HG03469 (cell line): ENCODE measurements at regions not wholly inside any gene's neighbourhood (a gene's known extent, or its start where the extent isn't known, plus 50 kb on each side); places are given as distances from the start of the nearest gene placed in this dataset.

ENCODE experiments used
- ATAC-seq: cut with Tn5 transposase; IDR thresholded peaks from one replicate; pipeline ENCODE4 v1.9.1; 2021; ENCODE audit warnings: mild to moderate bottlenecking, moderate library complexity, moderate number of reproducible peaks; ENCODE audit not compliant: unreplicated experiment

DNA sequence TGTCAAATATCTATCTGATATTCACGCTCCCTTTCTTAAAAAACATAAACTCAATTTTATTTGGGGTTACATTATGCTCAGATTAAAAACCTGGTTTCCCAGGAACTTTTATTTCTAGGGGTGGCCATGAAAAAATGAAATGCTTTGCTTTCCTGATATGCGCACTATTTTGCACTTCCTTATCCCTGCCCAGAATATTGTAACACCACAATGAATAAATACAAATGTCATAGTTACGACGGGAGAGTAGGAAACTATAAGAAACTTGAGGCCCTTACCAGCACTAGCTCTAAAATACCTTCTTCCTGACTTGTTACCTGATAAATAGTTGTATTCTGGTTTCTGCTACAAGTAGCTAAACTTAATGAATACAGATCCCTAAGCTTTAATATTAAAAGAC lies 475.6 kb upstream of the CWC22 start:
- ATAC-seq = no peak

DNA sequence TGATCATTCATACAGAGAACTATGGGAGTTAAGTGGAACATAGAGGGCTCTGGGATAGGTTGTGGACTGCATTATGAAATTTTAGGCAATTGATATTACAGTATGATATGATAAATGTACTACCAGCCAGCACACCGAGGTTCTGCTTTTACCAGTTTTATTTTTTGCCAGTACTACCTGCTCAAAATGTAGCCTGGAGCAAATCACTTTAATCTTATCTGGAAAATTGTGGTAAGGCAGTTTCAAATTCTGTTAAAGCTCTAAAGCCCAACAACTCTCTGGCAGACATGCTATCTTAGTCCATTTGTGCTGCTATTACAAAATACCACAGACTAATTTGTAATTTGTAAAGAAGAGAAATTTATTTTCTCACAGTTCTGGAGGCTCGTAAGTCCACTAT lies 474.9 kb upstream of the CWC22 start:
- no peak for ATAC-seq

DNA sequence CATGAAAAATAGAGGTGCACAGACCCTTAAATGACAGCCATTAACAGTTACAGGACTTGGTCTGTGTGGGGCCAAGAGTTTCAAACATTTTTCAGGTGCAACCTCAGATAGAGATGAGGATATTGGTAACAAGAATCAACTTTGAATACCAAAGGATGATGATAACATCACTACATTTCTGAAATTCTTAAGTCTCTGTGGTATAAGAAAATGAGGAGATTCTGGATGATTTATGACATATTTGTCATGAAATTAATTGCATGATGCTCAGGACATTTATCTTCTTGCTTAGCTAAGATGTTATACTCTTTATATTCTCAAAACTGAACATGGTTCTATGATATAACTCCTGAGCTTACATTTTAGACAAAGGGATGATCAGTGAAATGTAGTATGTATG lies 471.8 kb upstream of the CWC22 start:
- ATAC-seq = no peak

DNA sequence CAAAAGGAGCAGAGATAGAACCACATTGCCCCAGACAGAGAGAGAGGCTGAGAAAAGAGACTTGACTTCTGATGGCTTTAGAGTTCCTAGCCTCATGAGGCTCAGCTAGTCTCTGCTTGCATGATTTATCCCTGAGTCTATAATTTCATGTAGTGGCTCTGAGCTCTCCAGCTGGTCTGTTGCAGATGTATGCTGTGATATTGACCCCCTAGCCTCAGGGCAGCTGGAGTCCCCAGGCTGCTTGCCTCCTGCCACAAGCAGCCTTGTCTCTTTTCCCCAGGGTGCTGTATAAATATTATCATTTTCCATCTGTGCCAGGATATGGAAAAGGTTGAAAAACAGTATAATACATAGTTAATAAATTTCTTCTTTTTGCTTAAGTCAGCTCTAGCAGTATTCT lies 467.6 kb upstream of the CWC22 start:
- ATAC-seq = no peak

DNA sequence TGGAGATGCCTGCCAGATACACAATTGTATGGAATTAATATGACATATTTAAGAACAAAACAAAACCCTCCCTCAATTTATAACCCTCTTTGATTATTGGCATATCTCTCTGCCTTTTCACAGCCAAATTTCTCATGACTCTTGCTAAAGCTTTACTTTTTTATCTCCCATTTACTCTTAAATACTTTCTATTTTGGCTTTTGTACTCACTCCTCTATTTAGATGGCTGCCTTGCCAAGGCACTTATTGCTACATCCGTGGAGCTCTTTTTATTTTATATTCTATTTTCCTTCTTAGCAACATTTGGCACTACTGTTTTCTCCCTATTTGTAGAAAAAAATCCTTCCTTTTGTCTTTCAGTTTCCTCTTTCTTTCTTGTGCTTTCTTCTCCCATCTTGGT lies 466.4 kb upstream of the CWC22 start:
- ATAC-seq = no peak

DNA sequence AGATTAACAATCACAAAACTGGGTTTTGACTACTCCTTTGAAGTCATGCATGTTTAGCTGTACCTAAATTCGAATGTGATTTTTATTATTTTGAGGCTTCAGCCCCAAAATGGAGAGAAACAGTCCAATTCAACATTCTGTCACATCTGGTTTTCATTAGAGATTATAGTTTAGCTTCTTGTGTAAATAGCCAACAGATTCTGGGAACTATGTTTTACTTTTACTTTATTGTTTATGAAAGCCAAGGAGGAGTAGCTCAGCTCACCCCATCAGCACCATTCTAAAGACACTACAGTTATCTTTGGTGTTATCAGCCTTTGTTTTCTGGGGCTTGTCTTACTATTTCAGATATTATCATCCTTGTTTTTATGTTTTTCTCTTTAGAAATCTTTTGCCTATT lies 465.0 kb upstream of the CWC22 start:
- ATAC-seq = no peak

DNA sequence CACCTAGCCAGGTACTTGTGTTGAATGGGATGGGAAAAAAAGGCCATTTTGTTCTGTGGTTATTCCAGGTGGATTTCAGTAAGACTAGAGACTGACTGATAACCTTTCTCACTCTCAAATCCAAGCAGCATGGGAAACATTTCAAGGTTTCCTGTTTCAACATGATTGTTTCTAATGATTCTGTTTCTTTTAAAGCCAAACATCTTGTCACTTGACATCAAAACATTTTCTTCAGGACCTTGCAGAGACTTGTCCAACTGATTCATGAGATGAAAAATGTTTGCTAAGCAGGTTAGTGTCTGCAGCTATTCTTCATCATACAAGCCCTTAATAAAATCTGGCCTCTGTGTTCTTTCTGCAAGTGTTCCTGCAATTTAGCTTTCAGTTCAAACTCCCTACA lies 456.5 kb upstream of the CWC22 start:
- no peak for ATAC-seq

DNA sequence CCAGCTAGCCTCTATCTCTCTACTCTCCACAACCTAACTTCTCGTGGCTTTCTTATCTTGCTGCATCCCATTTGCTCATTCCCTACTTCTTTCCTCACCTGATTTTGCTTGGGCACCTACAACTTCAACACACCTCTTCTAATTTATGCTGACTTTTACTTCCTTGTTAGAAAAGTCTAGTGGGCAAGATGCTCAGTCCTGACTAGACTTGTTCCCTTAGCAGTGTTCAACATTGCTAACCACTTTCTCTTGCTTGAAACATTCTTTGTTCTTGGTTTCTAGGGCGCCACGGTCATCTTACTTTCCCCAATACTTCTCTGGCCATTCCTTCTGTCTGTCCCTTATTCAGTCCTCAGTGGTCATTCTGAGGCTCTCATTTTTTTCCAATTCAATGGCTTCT lies 454.7 kb upstream of the CWC22 start:
- ATAC-seq = no peak

DNA sequence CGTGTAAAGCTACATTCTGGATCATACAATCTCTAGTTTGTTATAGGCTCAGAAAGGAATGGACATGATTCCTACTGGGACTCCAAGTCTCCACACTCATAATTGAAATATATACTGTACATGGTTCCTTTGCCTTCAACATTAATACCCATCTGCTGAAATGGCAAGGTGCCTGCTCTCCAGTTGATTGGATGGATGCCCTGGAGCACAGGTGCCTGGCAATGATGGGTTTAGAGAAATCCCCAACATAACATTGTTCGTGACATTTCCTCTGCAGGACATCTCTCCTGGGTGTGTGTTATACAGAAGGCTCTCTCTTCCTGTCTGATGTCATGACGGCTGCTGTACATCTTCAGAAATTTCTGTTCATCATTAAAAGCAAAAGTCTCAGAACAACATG lies 449.7 kb upstream of the CWC22 start:
- no peak for ATAC-seq

DNA sequence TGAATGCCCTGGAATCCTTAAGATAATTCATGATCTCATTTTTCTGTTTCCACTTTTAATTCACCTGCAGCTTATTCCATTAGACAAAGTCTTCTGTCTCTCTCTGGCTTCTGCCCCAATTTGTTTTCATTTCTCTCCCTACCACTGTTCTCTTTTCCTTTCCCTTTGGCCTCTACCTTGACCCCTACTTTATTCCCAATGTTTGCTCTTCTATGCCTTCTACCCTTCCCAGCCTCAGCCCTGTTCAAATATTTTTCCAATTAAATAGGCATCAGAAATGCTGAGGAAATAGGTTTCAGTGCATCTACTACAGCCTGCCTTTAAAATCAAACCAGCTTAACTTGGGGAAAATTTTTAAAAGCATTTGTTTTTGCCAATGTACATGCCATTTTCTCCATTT lies 443.7 kb upstream of the CWC22 start:
- no peak for ATAC-seq

DNA sequence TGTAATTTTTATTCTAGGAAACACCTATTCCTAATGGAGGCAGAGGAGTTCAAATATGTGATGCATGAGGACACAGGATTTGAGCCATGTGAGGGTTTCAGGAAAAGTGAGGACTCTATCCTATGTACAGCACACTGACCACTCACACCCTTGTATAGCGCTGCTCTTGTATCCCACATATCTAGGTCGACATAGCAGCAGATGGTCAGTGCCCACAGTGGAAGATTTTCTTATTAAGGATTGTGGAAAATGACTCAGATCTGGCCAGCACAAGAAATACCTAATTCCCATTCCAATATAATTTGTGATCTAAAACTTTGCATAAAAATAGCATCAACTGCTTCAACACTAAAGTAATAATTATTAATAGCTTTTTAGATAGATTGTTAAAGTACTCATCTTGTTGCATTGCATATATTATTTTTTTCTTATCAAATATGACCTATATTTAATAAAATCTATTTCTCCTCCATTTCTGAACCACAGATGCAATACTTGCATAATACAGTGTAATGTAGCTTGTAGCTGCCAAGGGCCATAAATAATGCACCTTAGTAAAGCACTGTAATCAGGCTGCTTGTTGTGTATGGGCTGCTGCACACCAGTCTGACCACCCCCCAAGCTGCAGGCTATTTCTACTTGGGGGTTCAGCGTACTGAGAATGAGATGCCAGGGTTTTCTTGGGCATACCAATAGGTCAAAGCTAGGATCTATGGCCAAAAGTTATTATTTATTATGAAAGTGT lies 442.2 kb upstream of the CWC22 start:
- ATAC-seq = no peak

DNA sequence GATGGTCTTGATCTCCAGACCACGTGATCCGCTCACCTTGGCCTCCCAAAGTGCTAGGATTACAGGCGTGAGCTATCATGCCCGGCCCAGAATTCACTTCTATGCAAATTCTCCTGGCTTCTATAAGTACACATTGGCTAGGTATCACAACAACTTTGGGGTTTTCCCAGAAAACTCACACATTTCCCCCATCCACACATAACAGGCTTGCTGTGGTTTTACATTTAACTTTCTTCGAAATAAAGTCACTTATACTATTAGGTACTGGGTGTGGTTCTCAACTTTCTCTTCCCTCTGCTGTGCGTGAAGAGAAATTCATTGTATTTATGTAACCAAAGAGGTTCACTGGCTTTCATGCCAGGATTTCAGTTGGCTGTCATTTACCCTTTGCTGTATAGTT lies 439.4 kb upstream of the CWC22 start:
- ATAC-seq = no peak

DNA sequence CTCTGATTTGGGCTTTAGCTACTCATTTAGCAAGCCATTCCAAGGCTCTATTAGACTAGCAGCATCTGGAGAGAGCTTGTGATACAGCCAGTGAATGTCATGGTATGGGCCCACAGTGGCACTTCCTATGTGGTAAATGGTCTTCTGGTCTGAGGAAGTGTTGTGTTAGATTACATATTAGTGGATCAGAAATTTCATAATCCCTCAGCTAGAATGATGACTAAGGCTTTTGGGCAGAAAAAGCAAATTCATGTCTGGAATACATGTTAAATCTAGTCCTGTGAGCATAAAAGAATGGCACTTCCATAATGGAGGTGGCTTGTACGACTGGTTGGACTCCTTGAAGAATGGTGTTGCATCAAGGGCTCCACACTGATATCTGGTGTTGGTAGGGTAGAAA lies 436.8 kb upstream of the CWC22 start:
- no peak for ATAC-seq

DNA sequence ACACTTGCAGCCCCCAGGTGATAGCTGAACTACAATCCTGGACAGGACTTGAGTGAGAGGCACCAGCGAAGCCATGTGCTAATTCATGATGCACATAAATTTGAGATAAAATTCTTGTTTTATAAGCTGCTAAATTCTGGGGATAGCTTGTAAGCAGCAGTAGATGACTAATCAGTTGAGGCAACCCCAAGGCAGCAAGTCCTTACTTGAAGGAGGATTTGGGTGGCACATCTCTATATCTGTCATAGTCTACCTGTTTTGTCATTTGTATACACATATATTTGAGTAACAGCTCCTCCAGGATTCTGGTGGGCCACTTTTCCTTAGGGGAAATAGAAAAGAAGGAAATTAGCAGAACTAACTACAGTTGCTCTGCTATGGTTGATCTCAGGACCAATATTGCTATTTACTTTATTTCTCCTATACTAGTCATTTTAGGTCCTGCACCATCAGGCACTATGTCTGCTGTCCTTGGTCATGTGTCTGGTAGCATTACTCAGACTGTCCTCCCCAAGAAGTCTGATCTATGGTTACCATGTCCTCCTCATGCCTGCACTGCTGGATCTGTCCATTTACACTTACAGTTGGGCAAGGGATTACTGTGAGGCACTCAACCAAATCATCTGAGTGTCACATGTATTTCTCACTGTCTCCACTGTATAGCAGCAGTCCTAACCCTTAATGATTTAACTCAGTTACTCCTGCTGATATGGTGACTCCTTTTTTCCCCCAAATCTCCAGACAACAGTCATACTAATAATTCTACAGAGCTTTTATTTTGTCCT lies 436.0 kb upstream of the CWC22 start:
- ATAC-seq = no peak

DNA sequence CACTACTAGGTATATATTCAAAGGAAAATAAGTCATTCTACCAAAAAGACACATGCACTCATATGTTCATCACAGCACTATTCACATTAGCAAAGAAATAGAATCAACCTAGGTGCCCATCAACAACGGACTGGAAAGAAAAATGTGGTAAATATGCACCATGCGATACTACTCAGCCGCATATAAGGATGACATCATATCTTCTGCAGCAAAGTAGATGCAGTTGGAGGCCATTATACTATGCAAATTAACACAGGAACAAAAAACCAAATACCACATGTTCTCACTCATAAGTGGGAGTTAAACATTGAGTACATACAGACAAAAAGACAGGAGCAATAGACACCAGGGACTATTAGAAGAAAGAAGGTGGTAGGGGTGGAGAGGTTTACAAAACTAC lies 412.1 kb upstream of the CWC22 start:
- ATAC-seq = no peak

DNA sequence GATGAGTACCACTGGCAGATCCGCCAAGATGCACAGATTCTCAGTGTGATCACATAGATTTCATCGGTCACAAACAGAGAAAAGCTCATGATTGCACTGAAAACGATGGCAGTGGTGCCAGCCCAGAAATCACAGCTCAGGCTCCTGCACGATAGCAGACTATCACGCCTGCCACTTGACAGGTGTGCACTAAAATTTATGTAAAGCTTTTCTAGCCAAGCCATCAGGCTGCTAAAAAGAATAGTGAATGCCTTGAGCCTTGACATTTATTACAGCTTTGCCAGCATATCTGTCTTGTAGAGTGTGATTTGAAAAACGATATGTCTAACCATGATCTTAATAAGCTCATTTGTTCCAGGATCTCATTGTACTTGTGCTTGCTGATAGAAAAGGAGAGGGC lies 409.5 kb upstream of the CWC22 start:
- no peak for ATAC-seq

DNA sequence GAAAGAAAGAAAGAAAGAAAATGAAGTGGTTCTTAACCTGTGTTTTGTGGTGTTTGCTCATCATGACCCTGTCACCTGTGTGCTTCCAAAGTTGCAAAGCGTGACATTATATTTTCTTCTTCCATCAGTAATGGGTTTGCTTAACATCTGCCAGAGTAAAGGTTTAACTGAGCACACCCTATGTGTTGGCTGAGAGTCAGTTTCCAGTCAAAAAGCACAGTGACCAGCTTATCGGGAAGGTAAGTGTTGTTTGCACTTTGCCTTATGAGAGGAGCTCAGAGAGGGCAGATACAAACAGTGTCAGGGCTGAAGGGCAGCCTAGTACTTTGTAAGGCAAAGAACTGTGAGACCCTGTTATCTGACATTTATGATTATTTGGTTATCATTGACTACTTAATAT lies 406.2 kb upstream of the CWC22 start:
- no peak for ATAC-seq

DNA sequence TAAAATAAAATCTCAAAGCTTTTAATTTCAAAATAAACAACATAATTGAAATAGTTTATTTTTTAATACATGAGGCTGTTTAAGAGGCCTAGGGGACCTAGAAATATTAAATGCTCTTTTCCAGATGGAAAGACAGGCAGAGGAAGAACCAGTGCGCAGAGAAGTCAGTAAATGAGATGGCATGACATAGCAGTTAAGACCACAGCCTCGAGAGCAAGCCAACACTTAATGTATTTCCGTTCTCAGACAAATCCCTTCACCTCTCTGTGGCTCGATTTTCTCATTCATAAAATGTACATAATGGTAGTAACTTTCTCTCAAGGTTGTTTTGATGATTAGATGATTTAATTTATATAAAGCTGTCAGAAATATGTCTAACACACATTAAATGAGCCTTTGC lies 405.1 kb upstream of the CWC22 start:
- no peak for ATAC-seq

DNA sequence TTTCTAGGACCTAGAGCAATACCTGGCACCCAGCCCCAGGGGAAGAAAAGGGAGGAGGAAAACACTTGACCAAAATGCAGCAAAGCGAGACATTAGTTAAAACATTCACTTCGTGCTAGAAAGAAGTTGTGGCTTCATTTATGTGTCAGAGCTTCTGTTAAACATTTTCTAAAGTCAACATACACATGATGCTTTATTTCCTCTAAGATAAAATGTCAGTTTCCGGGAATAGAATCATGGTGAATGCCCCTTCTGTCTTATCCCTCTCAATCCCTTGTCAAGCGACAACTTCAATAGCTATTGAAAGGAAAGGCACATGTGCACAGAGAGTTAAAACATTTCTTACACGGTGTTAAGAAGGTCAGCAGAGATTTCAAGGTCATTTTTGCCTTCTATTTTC lies 404.6 kb upstream of the CWC22 start:
- ATAC-seq = peak; percentile 50

DNA sequence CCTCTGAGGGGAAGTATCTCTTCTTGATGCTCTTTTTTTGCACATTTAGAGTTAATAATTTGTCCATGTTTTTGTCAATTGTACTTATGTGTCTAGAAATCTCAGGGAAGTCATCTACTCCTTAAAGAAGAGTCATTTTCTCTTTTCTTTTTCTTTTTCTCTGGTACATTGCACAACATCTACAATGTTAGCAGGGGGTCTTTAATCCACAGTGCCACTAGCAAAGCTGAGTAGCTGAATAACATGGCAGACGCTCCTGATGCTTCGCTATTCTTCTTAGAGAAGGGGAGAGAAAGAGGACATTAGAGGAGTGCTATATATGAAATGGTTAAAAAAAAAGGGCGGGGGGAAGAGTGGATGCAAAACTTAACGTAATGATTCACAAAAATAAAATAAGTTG lies 399.6 kb upstream of the CWC22 start:
- ATAC-seq = no peak

DNA sequence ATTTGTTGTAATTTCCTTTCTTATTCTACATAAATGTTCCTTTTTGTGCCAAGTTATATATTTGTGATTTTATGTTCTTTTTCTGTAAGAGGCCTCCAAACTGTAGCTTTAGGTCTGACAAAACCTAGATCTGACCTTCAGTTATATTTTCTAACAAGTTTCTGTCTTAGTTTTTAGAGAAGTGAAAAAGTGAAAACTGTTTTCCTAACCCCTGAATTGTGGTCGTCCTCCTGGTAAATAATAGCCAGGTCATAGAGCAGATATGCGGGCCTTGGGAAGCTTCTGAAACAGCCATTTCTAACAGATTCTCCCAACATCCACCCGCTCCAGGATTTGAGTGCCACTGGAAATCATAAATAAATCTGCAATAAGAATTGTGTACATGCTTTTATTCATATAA lies 398.4 kb upstream of the CWC22 start:
- no peak for ATAC-seq

DNA sequence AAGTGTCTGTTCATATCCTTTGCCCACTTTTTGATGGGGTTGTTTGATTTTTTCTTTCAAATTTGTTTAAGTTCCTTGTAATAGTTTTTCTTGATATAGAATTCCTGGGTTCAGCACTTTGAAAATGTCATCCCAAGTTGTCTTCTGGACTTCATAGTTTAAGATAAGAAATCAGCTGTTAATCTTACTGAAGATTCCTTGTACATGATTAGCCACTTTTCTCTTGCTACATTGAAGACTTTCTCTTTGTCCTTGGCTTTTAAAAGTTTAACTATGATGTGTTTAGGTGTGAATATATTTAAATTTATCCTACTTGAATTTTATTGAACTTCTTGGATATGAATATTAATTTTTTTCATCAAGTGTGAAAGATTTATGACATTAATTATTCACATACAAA lies 387.2 kb upstream of the CWC22 start:
- ATAC-seq = no peak
